ENCODE measurements at regions not wholly inside any gene's neighbourhood (a gene's known extent, or its start where the extent isn't known, plus 50 kb on each side); places are given as distances from the start of the nearest gene placed in this dataset.

DNA sequence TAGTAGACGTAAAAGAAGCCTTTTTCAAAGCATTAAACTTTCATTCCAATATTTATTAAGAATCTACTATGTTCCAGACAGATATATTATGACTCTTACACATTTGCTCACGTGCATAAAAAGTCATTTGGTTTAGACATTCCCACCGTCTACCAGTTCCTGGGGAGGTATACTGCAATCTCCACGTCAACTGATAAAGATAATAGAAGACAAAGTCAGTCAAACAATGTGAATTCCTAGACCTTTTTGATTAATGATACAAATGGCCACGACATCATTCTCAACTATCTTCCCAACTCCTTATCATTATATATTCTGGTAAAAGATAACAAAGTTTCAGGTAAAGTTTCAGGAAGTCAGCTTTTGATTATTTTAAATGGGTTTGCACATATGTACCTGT is 69.0 kb downstream of the SIPA1L2 start:
- H3K4me3 ChIP-seq = no peak overlapping the region
- H3K4me1 ChIP-seq = peaks cover 0 to 4% (median 0%) of the 10 kb centered on the region in 4 donors
- no peaks in the 10 kb centered on the region for H3K9me3 ChIP-seq
- no peaks in the 10 kb centered on the region for H3K36me3 ChIP-seq
- H3K27me3 ChIP-seq = no peaks in the 10 kb centered on the region
- TF ChIP-seq, protein P1, sequence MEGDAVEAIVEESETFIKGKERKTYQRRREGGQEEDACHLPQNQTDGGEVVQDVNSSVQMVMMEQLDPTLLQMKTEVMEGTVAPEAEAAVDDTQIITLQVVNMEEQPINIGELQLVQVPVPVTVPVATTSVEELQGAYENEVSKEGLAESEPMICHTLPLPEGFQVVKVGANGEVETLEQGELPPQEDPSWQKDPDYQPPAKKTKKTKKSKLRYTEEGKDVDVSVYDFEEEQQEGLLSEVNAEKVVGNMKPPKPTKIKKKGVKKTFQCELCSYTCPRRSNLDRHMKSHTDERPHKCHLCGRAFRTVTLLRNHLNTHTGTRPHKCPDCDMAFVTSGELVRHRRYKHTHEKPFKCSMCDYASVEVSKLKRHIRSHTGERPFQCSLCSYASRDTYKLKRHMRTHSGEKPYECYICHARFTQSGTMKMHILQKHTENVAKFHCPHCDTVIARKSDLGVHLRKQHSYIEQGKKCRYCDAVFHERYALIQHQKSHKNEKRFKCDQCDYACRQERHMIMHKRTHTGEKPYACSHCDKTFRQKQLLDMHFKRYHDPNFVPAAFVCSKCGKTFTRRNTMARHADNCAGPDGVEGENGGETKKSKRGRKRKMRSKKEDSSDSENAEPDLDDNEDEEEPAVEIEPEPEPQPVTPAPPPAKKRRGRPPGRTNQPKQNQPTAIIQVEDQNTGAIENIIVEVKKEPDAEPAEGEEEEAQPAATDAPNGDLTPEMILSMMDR (IDR thresholded peaks at IDR 0.05) = no peak
- no peak overlapping the region for H3K27ac ChIP-seq
- intact Hi-C loops (cut with DNase I; ENCODE audit: low total_unique reads) = no loop called here
- DNase-seq = no peak

DNA sequence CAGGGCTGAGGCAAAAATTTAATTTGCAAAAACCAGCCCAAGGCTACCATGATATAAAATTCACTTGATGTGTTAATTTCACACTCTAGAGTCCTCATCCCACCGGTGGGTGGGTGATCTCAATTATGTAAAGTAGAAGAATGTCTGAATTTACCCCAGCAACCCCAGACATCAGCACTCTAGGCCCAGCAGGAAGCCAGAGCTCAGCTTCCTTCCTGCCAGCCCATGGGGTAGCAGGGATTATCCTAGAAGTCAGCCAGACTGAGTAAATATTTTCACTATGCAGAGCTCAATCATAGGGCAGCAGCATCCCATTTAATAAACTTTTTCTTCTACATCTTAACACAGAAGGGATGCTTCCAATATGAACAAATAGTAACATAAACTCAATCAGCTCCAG is 71.0 kb downstream of the SIPA1L2 start:
- no peak for DNase-seq
- TF ChIP-seq, protein P1 (IDR thresholded peaks at IDR 0.05) = no peak
- H3K4me3 ChIP-seq = no peak overlapping the region
- H3K9me3 ChIP-seq = no peaks in the 10 kb centered on the region
- H3K27ac ChIP-seq = no peak overlapping the region
- H3K27me3 ChIP-seq = no peaks in the 10 kb centered on the region
- H3K4me1 ChIP-seq = peaks cover 0 to 12% (median 7%) of the 10 kb centered on the region in 4 donors
- intact Hi-C loops (cut with DNase I; ENCODE audit: low total_unique reads) = loop anchor here (5.0 kb wide), 1 partner anchor 943 kb away; no protein-coding TSS in a partner anchor
- H3K36me3 ChIP-seq = no peaks in the 10 kb centered on the region

DNA sequence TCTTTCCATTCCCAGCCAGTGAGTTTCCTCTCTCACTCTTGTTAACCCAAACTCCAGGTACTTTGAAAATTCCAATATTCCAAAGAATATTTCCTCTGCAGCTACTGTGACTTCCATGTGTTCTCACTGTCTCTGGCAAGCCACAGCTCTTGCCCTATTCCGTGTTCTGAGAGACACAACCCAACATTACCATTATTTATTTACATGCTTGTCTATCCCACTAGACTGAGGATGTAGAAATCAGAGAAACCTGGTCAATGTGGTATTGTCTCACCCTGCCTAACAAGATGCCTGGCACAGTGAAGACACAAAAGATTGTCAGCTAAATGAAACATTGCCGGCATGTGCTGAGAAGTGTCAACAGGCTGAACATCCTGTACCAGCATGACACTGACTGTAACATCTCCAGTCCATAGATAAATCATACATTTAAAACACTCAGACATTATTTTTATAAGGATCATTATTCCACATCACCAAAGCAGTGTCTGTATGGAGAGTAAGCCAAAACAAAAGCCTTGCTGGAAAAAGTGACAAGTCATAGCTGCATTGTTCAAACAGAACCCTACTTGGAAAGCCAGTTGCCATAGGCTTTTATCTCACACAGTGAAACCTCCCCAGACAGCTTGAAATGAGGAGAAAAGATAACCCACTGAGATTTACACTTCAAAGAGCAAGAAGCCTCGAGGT is 72.3 kb downstream of the SIPA1L2 start:
- Histone ChIP-seq H3K4me3 (no peak overlapping the region), H3K36me3 (no peaks in the 10 kb centered on the region), H3K9me3 (no peaks in the 10 kb centered on the region), H3K27me3 (no peaks in the 10 kb centered on the region), H3K4me1 (peaks cover 0 to 25% (median 14%) of the 10 kb centered on the region in 4 donors), H3K27ac (no peak overlapping the region)
- no peak for DNase-seq
- intact Hi-C loops (cut with DNase I; ENCODE audit: low total_unique reads) = loop anchor here (5.0 kb wide), 1 partner anchor 945 kb away; no protein-coding TSS in a partner anchor
- TF ChIP-seq, protein P1 (IDR thresholded peaks at IDR 0.05) = no peak

DNA sequence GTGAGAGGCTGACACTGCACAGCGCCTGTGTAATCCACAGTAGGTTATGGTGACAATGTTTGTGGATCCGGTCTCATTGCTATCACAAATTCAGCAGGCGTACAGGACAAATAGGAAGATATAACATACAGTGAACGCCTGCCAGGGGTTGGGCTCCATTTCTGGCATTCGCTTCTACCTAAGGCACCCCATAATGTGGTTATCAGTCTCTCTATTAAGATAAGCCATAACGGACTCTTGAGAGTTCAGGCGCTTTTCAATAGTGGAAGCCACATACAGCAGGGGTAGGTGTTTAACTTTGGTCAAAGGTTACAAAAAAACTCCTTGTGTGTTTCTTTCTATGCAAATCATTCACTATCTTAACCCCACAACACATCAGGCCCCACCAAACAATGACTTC is 72.8 kb downstream of the SIPA1L2 start:
- Histone ChIP-seq H3K27me3 (no peaks in the 10 kb centered on the region), H3K27ac (no peak overlapping the region), H3K9me3 (no peaks in the 10 kb centered on the region), H3K4me1 (peaks cover 0 to 26% (median 14%) of the 10 kb centered on the region in 4 donors), H3K4me3 (no peak overlapping the region), H3K36me3 (no peaks in the 10 kb centered on the region)
- DNase-seq = no peak
- TF ChIP-seq, protein P1 (IDR thresholded peaks at IDR 0.05) = no peak
- intact Hi-C loops (cut with DNase I; ENCODE audit: low total_unique reads) = loop anchor here (5.0 kb wide), 1 partner anchor 945 kb away; no protein-coding TSS in a partner anchor

DNA sequence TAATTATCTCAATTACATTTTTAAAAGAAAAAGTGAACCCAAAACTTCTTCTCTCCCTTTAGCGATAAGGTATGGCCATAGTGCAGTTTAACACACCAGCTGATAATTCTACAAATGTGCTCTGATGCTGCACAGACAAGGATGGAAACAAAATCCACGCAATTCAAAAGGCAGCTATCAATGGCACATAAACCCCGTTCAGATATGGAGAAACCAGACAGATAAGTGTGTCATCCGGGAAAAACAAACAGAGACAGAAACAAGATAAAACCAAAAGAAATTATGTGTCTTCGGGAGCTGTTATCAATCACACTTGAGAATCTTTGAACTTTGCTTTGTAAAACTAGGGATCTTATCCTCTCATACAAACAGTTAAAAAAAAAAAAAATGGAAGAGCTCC is 73.6 kb downstream of the SIPA1L2 start:
- H3K4me3 ChIP-seq = no peak overlapping the region
- TF ChIP-seq, protein P1 (IDR thresholded peaks at IDR 0.05) = no peak
- DNase-seq = no peak
- intact Hi-C loops (cut with DNase I; ENCODE audit: low total_unique reads) = loop anchor here (5.0 kb wide), 1 partner anchor 946 kb away; no protein-coding TSS in a partner anchor
- no peaks in the 10 kb centered on the region for H3K9me3 ChIP-seq
- no peaks in the 10 kb centered on the region for H3K27me3 ChIP-seq
- peaks cover 0 to 26% (median 14%) of the 10 kb centered on the region in 4 donors for H3K4me1 ChIP-seq
- no peaks in the 10 kb centered on the region for H3K36me3 ChIP-seq
- H3K27ac ChIP-seq = no peak overlapping the region

All from tibial artery (tissue), 4 donors.